ENCODE measurements at regions not wholly inside any gene's neighbourhood (a gene's known extent, or its start where the extent isn't known, plus 50 kb on each side); places are given as distances from the start of the nearest gene placed in this dataset.

GRCh38 chr7:41507686-41508268, 195.1 kb downstream of the INHBA start:
- TF ChIP-seq CTCF (IDR thresholded peaks at IDR 0.05 in 2 of 3, conservative IDR thresholded peaks at IDR 0.05 in 1 of 3; ENCODE audit: control insufficient read depth in 2 of 3, extremely low read depth in 1 of 3, insufficient read depth in 1 of 3, low read depth in 3 of 3, low read length in 3 of 3): no peak
- no peak for TF ChIP-seq SIX5 (IDR thresholded peaks at IDR 0.05; ENCODE audit: low read depth, low read length, severe bottlenecking)
- no peak for TF ChIP-seq TAF1 (IDR thresholded peaks at IDR 0.05; ENCODE audit: borderline replicate concordance, low read depth, low read length)
- no peak for TF ChIP-seq ATF2 (IDR thresholded peaks at IDR 0.05; ENCODE audit: low read length)
- no peak for TF ChIP-seq USF2 (IDR thresholded peaks at IDR 0.05; ENCODE audit: borderline replicate concordance, low read depth, low read length)
- no peak for TF ChIP-seq CBX5 (IDR thresholded peaks at IDR 0.05; ENCODE audit: low read depth)
- TF ChIP-seq MLLT1 (IDR thresholded peaks at IDR 0.05): no peak
- no peak for TF ChIP-seq CEBPB (IDR thresholded peaks at IDR 0.05; ENCODE audit: borderline replicate concordance in 1 of 2, low read depth in 2 of 2, low read length in 2 of 2)
- TF ChIP-seq MYC (IDR thresholded peaks at IDR 0.05; ENCODE audit: insufficient read depth, insufficient read length, insufficient replicate concordance, low read length, severe bottlenecking): no peak
- no peak for TF ChIP-seq REST (IDR thresholded peaks at IDR 0.05; ENCODE audit: low read depth, low read length)
- no peak for TF ChIP-seq EZH2 (IDR thresholded peaks at IDR 0.05; ENCODE audit: borderline replicate concordance, control insufficient read depth, low read depth, low read length)
- TF ChIP-seq SPI1 (IDR thresholded peaks at IDR 0.05; ENCODE audit: borderline replicate concordance, insufficient read depth, low read depth, low read length): no peak
- no peak for TF ChIP-seq EGR1 (IDR thresholded peaks at IDR 0.05; ENCODE audit: borderline replicate concordance in 1 of 2, low read depth in 2 of 2, low read length in 2 of 2)
- TF ChIP-seq RAD21 (IDR thresholded peaks at IDR 0.05; ENCODE audit: insufficient read depth, low read depth, low read length): no peak

Data from GM12878 (cell line).